NCI-H2227 (cell line): ENCODE measurements at regions not wholly inside any gene's neighbourhood (a gene's known extent, or its start where the extent isn't known, plus 50 kb on each side); places are given as distances from the start of the nearest gene placed in this dataset.
"Not testable (repeated sequence)": the region's sequence is repeated elsewhere in the genome, so short reads cannot be mapped to it uniquely, and the experiment has no call there.

Experiments
- DNase-seq: peaks from one replicate; lab custom pipeline; 2025; ENCODE audit not compliant: unreplicated experiment; lab: John Stamatoyannopoulos, UW

- no peak for DNase-seq
Measured at GRCh38 chr11:80733790-80734189, 1293.0 kb upstream of the TENM4 start.

- DNase-seq = no peak
Measured at GRCh38 chr11:80733361-80733760, 1292.5 kb upstream of the TENM4 start.

- DNase-seq = no peak
Measured at GRCh38 chr11:80727315-80727714, 1286.5 kb upstream of the TENM4 start.

GRCh38 chr11:80726236-80726635 lies 1285.4 kb upstream of the TENM4 start:
- no peak for DNase-seq

- DNase-seq = no peak
Measured at GRCh38 chr11:80724366-80724765, 1283.5 kb upstream of the TENM4 start.

GRCh38 chr11:80722629-80723028 lies 1281.8 kb upstream of the TENM4 start:
- DNase-seq = no peak

- no peak for DNase-seq
Measured at GRCh38 chr11:80720295-80720694, 1279.5 kb upstream of the TENM4 start.

- no peak for DNase-seq
Measured at GRCh38 chr11:80719292-80719646, 1278.4 kb upstream of the TENM4 start.

- no peak for DNase-seq
Measured at GRCh38 chr11:80718611-80719291, 1277.9 kb upstream of the TENM4 start.

- DNase-seq = no peak
Measured at GRCh38 chr11:80702264-80702663, 1261.4 kb upstream of the TENM4 start.

- no peak for DNase-seq
Measured at GRCh38 chr11:80700386-80700785, 1259.6 kb upstream of the TENM4 start.

GRCh38 chr11:80699406-80700177 lies 1258.8 kb upstream of the TENM4 start:
- DNase-seq = not testable (repeated sequence)

GRCh38 chr11:80698637-80699036 lies 1257.8 kb upstream of the TENM4 start:
- DNase-seq = no peak

GRCh38 chr11:80694385-80694784 lies 1253.6 kb upstream of the TENM4 start:
- no peak for DNase-seq

GRCh38 chr11:80687941-80688340 lies 1247.1 kb upstream of the TENM4 start:
- no peak for DNase-seq

- no peak for DNase-seq
Measured at GRCh38 chr11:80686889-80687288, 1246.1 kb upstream of the TENM4 start.

- no peak for DNase-seq
Measured at GRCh38 chr11:80673566-80673965, 1232.7 kb upstream of the TENM4 start.

GRCh38 chr11:80669620-80670019 lies 1228.8 kb upstream of the TENM4 start:
- no peak for DNase-seq

- DNase-seq = no peak
Measured at GRCh38 chr11:80668039-80668438, 1227.2 kb upstream of the TENM4 start.

GRCh38 chr11:80655834-80656233 lies 1215.0 kb upstream of the TENM4 start:
- no peak for DNase-seq

GRCh38 chr11:80650966-80651365 lies 1210.1 kb upstream of the TENM4 start:
- DNase-seq = no peak

GRCh38 chr11:80649186-80649585 lies 1208.4 kb upstream of the TENM4 start:
- no peak for DNase-seq

- DNase-seq = no peak
Measured at GRCh38 chr11:80638296-80638695, 1197.5 kb upstream of the TENM4 start.
